ENCODE measurements at regions not wholly inside any gene's neighbourhood (a gene's known extent, or its start where the extent isn't known, plus 50 kb on each side); places are given as distances from the start of the nearest gene placed in this dataset.

- Histone ChIP-seq H3K4me1 (peaks cover 0 to 17% (median 8%) of the 10 kb centered on the region in 4 donors), H3K27me3 (no peaks in the 10 kb centered on the region), H3K27ac (peak overlapping the region; percentile 53 to 63 (median 57)), H3K4me3 (no peak overlapping the region), H3K9me3 (no peaks in the 10 kb centered on the region), H3K36me3 (no peaks in the 10 kb centered on the region)
- TF ChIP-seq EP300 (IDR thresholded peaks at IDR 0.05; ENCODE audit: low read depth), result no peak
- TF ChIP-seq CTCF (IDR thresholded peaks at IDR 0.05), result no peak
- no peak for TF ChIP-seq POLR2A (IDR thresholded peaks at IDR 0.05)
- no peak for TF ChIP-seq POLR2AphosphoS5 (IDR thresholded peaks at IDR 0.05)
- in situ Hi-C loops (cut with MboI; ENCODE audit: low pct_ligation_motif_present in 1 of 4, low pct_unique_long_range_greater_than_20kb in 1 of 4, low sequenced_read_pairs in 3 of 4), result no loop called here
- WGBS, 2 donors (ENCODE audit: low coverage in 1 of 2), result 46 to 54% methylated on average over 2 to 15 of the region's 15 CpGs
- intact Hi-C loops (cut with DNase I; ENCODE audit: low total_unique reads), result loop anchor here (10.0 kb wide), 1 partner anchor 1437 kb away; no protein-coding TSS in a partner anchor
- DNase-seq, result peak; percentile 42
Observed at GRCh38 chr1:116311756-116312680, 61.0 kb upstream of the ATP1A1 start.

GRCh38 chr1:116312681-116313069 lies 60.4 kb upstream of the ATP1A1 start:
- H3K36me3 ChIP-seq, result no peaks in the 10 kb centered on the region
- H3K9me3 ChIP-seq, result no peaks in the 10 kb centered on the region
- in situ Hi-C loops (cut with MboI; ENCODE audit: low pct_ligation_motif_present in 1 of 4, low pct_unique_long_range_greater_than_20kb in 1 of 4, low sequenced_read_pairs in 3 of 4) (no loop called here), intact Hi-C loops (cut with DNase I; ENCODE audit: low total_unique reads) (loop anchor here (10.0 kb wide), 1 partner anchor 1438 kb away; no protein-coding TSS in a partner anchor)
- no peaks in the 10 kb centered on the region for H3K27me3 ChIP-seq
- 82% methylated on average over 2 of the region's 2 CpGs; no CpG with 5 or more reads in 1 of the 2 donors for WGBS, 2 donors (ENCODE audit: low coverage in 1 of 2)
- H3K4me1 ChIP-seq, result peaks cover 0 to 17% (median 8%) of the 10 kb centered on the region in 4 donors
- no peak for DNase-seq
- H3K27ac ChIP-seq, result peak overlapping the region; percentile 53 to 63 (median 57)
- no peak overlapping the region for H3K4me3 ChIP-seq
- no peak for TF ChIP-seq POLR2A (IDR thresholded peaks at IDR 0.05)
- no peak for TF ChIP-seq POLR2AphosphoS5 (IDR thresholded peaks at IDR 0.05)
- TF ChIP-seq EP300 (IDR thresholded peaks at IDR 0.05; ENCODE audit: low read depth), result no peak
- TF ChIP-seq CTCF (IDR thresholded peaks at IDR 0.05), result no peak

GRCh38 chr1:116313776-116314175 lies 59.3 kb upstream of the ATP1A1 start:
- 94% methylated on average over 2 of the region's 2 CpGs for whole genome bisulfite sequencing, 2 donors (ENCODE audit: low coverage in 1 of 2)
- Histone ChIP-seq H3K9me3 (no peaks in the 10 kb centered on the region), H3K36me3 (no peaks in the 10 kb centered on the region), H3K4me1 (peaks cover 0 to 17% (median 8%) of the 10 kb centered on the region in 4 donors), H3K27me3 (no peaks in the 10 kb centered on the region), H3K27ac (no peak overlapping the region), H3K4me3 (no peak overlapping the region)
- intact Hi-C loops (cut with DNase I; ENCODE audit: low total_unique reads) (loop anchor here (10.0 kb wide), 1 partner anchor 1439 kb away; no protein-coding TSS in a partner anchor), in situ Hi-C loops (cut with MboI; ENCODE audit: low pct_ligation_motif_present in 1 of 4, low pct_unique_long_range_greater_than_20kb in 1 of 4, low sequenced_read_pairs in 3 of 4) (no loop called here)
- TF ChIP-seq POLR2AphosphoS5 (IDR thresholded peaks at IDR 0.05), result no peak
- no peak for TF ChIP-seq CTCF (IDR thresholded peaks at IDR 0.05)
- no peak for TF ChIP-seq EP300 (IDR thresholded peaks at IDR 0.05; ENCODE audit: low read depth)
- TF ChIP-seq POLR2A (IDR thresholded peaks at IDR 0.05), result no peak
- no peak for DNase-seq

GRCh38 chr1:116314305-116314919 lies 58.6 kb upstream of the ATP1A1 start:
- in situ Hi-C loops (cut with MboI; ENCODE audit: low pct_ligation_motif_present in 1 of 4, low pct_unique_long_range_greater_than_20kb in 1 of 4, low sequenced_read_pairs in 3 of 4), result no loop called here
- DNase-seq, result no peak
- Histone ChIP-seq H3K9me3 (no peaks in the 10 kb centered on the region), H3K4me3 (no peak overlapping the region), H3K27me3 (no peaks in the 10 kb centered on the region), H3K27ac (no peak overlapping the region), H3K4me1 (peaks cover 0 to 17% (median 5%) of the 10 kb centered on the region in 4 donors), H3K36me3 (no peaks in the 10 kb centered on the region)
- TF ChIP-seq POLR2AphosphoS5 (IDR thresholded peaks at IDR 0.05), result no peak
- TF ChIP-seq CTCF (IDR thresholded peaks at IDR 0.05), result no peak
- no peak for TF ChIP-seq POLR2A (IDR thresholded peaks at IDR 0.05)
- no peak for TF ChIP-seq EP300 (IDR thresholded peaks at IDR 0.05; ENCODE audit: low read depth)
- intact Hi-C loops (cut with DNase I; ENCODE audit: low total_unique reads), result loop anchor here (10.0 kb wide), 1 partner anchor 1440 kb away; no protein-coding TSS in a partner anchor
- 66 to 83% methylated on average over 5 of the region's 5 CpGs for WGBS, 2 donors (ENCODE audit: low coverage in 1 of 2)

All from transverse colon (tissue), 4 donors.